ENCODE measurements at regions not wholly inside any gene's neighbourhood (a gene's known extent, or its start where the extent isn't known, plus 50 kb on each side); places are given as distances from the start of the nearest gene placed in this dataset.

- TF ChIP-seq, protein P1, sequence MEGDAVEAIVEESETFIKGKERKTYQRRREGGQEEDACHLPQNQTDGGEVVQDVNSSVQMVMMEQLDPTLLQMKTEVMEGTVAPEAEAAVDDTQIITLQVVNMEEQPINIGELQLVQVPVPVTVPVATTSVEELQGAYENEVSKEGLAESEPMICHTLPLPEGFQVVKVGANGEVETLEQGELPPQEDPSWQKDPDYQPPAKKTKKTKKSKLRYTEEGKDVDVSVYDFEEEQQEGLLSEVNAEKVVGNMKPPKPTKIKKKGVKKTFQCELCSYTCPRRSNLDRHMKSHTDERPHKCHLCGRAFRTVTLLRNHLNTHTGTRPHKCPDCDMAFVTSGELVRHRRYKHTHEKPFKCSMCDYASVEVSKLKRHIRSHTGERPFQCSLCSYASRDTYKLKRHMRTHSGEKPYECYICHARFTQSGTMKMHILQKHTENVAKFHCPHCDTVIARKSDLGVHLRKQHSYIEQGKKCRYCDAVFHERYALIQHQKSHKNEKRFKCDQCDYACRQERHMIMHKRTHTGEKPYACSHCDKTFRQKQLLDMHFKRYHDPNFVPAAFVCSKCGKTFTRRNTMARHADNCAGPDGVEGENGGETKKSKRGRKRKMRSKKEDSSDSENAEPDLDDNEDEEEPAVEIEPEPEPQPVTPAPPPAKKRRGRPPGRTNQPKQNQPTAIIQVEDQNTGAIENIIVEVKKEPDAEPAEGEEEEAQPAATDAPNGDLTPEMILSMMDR (IDR thresholded peaks at IDR 0.05): no peak
- TF ChIP-seq POLR2A (IDR thresholded peaks at IDR 0.05): no peak
Observed at GRCh38 chr5:101212942-101213514, 309.9 kb upstream of the ST8SIA4 start.
